ENCODE measurements at regions not wholly inside any gene's neighbourhood (a gene's known extent, or its start where the extent isn't known, plus 50 kb on each side); places are given as distances from the start of the nearest gene placed in this dataset.

DNA sequence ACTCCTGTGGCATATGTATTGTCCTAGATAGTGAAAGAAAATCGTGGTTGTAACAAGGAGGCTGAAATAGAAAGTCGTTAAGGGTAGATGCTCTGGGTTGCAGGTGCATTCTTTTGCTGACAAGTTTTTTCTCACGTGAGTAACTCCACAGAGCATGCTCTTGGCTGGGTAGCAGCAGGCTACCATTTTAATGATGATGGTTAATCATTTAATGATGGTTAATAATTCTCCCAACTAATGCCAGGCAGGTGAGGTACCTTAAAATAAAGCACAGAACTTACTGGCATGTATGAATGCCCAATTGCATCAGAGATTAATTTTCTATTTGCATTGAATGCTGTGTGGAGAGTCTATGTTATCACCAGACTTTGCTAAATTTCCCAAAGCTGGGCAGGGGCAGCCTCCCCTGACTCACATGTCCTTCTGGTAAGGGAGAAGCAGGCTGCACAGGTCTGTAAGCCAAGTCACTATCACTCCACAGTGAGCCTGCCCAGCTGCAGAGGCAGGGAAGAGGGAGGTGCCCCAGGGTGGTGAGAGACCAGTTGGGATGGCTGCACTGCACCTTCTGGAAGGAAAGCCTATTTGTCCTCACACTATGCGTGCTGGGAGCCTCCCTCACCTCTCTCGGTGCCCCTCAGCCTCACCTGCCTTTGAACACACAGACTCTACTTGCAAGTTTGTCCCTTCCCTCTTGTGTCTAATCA is 287.0 kb upstream of the IGFBP3 start:
- DNase-seq (ENCODE audit: low spot score in 2 of 2) (no peak), ATAC-seq (no peak)
- Mint-ChIP-seq H3K4me3 (no peak overlapping the region), H3K27ac (no peak overlapping the region), H3K36me3 (no peaks in the 10 kb centered on the region), H3K4me1 (no peaks in the 10 kb centered on the region), H3K9me3 (peaks cover 7% of the 10 kb centered on the region)

DNA sequence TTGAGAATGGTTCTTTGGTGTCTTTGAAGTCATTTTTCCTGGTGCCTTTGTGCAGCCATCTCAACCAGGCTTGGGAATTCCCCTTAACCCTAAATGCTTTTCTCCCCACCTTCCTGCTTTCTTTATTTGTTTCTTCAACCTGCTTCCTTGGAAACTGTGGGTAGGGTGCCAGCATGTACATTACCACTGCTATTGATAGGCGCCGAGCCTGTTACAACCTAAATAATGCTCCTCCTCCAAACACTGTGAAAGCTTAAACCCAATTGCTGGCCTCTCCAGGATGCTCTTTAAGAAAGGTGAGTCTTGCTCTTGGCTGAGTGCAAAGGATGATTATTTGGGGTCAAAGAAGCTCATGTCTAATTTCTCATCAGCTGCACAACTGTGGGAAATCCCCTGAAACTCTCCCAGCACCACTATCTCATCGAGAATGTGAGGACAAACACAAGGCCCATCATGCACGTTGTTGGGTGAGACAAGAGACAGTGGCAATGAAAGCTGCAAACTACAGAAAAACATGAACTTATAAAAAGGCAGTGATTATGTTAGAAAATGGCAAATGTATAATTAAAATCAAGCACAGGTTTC is 285.5 kb upstream of the IGFBP3 start:
- H3K36me3 Mint-ChIP-seq, result no peaks in the 10 kb centered on the region
- peak; percentile 6 for ATAC-seq
- no peak overlapping the region for H3K27ac Mint-ChIP-seq
- H3K9me3 Mint-ChIP-seq, result peaks cover 9% of the 10 kb centered on the region
- H3K4me3 Mint-ChIP-seq, result no peak overlapping the region
- no peaks in the 10 kb centered on the region for H3K4me1 Mint-ChIP-seq
- no peak for DNase-seq (ENCODE audit: low spot score in 2 of 2)

- no peak for DNase-seq (ENCODE audit: low spot score in 2 of 2)
- Mint-ChIP-seq H3K36me3 (no peaks in the 10 kb centered on the region), H3K27ac (no peak overlapping the region), H3K4me3 (no peak overlapping the region), H3K9me3 (peaks cover 9% of the 10 kb centered on the region), H3K4me1 (no peaks in the 10 kb centered on the region)
- peak; percentile 16 for ATAC-seq
Observed at GRCh38 chr7:46205478-46205877, 284.4 kb upstream of the IGFBP3 start.

DNA sequence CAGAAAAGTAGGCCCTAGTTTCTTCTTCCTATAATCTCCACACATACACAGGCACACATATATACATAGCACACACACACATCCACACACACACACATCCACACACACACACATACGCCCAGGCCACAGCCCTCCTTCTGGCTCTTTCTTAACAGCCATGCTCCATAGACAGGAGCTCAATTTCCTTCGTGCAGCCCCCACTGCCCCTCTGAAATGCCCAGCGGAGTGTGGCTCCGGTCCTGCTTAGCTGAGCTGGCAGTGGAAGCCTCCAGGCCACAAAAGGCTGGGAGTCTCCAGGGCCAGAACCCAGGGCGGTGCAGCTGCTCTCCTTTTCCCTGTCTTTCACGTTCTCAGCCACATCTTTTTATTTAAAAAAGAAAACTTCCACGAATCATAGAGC is 282.9 kb upstream of the IGFBP3 start:
- Mint-ChIP-seq H3K27ac (no peak overlapping the region), H3K36me3 (no peaks in the 10 kb centered on the region), H3K4me3 (no peak overlapping the region), H3K9me3 (peaks cover 9% of the 10 kb centered on the region), H3K4me1 (no peaks in the 10 kb centered on the region)
- ATAC-seq (no peak), DNase-seq (ENCODE audit: low spot score in 2 of 2) (no peak)

GRCh38 chr7:46202379-46202778 is 281.3 kb upstream of the IGFBP3 start:
- ATAC-seq (no peak), DNase-seq (ENCODE audit: low spot score in 2 of 2) (no peak)
- no peak overlapping the region for H3K27ac Mint-ChIP-seq
- peaks cover 9% of the 10 kb centered on the region for H3K9me3 Mint-ChIP-seq
- no peaks in the 10 kb centered on the region for H3K4me1 Mint-ChIP-seq
- H3K36me3 Mint-ChIP-seq, result no peaks in the 10 kb centered on the region
- no peak overlapping the region for H3K4me3 Mint-ChIP-seq

GRCh38 chr7:46201961-46202360 is 280.9 kb upstream of the IGFBP3 start:
- Mint-ChIP-seq H3K4me1 (no peaks in the 10 kb centered on the region), H3K9me3 (peaks cover 9% of the 10 kb centered on the region), H3K4me3 (no peak overlapping the region), H3K36me3 (no peaks in the 10 kb centered on the region), H3K27ac (no peak overlapping the region)
- ATAC-seq (no peak), DNase-seq (ENCODE audit: low spot score in 2 of 2) (no peak)

- ATAC-seq, result no peak
Observed at GRCh38 chr7:46198701-46199100, 277.6 kb upstream of the IGFBP3 start.

GRCh38 chr7:46197785-46198540 is 276.9 kb upstream of the IGFBP3 start:
- H3K9me3 Mint-ChIP-seq, result peaks cover 6% of the 10 kb centered on the region
- H3K36me3 Mint-ChIP-seq, result no peaks in the 10 kb centered on the region
- H3K4me3 Mint-ChIP-seq, result no peak overlapping the region
- ATAC-seq, result no peak
- no peaks in the 10 kb centered on the region for H3K4me1 Mint-ChIP-seq
- H3K27ac Mint-ChIP-seq, result no peak overlapping the region
- no peak for DNase-seq (ENCODE audit: low spot score in 2 of 2)

More at GRCh38 chr7:46198701-46199100, 277.6 kb upstream of the IGFBP3 start:
- no peak overlapping the region for H3K27ac Mint-ChIP-seq
- H3K4me1 Mint-ChIP-seq, result no peaks in the 10 kb centered on the region
- no peak for DNase-seq (ENCODE audit: low spot score in 2 of 2)
- H3K4me3 Mint-ChIP-seq, result no peak overlapping the region
- H3K9me3 Mint-ChIP-seq, result peaks cover 6% of the 10 kb centered on the region
- H3K36me3 Mint-ChIP-seq, result no peaks in the 10 kb centered on the region

- Mint-ChIP-seq H3K36me3 (no peaks in the 10 kb centered on the region), H3K27ac (no peak overlapping the region), H3K4me1 (no peaks in the 10 kb centered on the region), H3K9me3 (peaks cover 3% of the 10 kb centered on the region), H3K4me3 (no peak overlapping the region)
- no peak for ATAC-seq
- no peak for DNase-seq (ENCODE audit: low spot score in 2 of 2)
Observed at GRCh38 chr7:46195934-46196333, 274.9 kb upstream of the IGFBP3 start.

DNA sequence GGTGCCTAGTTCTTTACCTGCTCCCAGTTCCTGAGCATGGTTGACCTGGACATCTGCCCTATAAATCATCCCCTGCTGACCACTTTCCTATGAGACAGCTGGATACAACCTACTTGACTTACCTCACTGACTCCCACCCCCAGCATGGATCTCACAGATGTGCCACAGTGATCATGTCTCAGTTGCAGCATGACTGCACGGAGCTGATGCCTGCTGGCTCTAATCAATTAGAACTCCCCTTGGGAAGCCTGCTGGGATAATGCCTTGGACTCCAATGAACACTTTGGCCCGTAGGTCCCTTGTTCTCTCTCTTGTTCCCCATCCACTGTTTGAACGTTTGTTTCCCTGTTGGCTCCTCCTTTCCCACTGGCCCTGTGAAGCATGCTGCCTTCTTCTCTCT is 271.2 kb upstream of the IGFBP3 start:
- Mint-ChIP-seq H3K27ac (no peak overlapping the region), H3K36me3 (no peaks in the 10 kb centered on the region), H3K9me3 (peaks cover 7% of the 10 kb centered on the region), H3K4me1 (no peaks in the 10 kb centered on the region), H3K4me3 (no peak overlapping the region)
- no peak for ATAC-seq
- no peak for DNase-seq (ENCODE audit: low spot score in 2 of 2)

GRCh38 chr7:46191776-46192175 is 270.7 kb upstream of the IGFBP3 start:
- Mint-ChIP-seq H3K9me3 (peaks cover 7% of the 10 kb centered on the region), H3K4me3 (no peak overlapping the region), H3K27ac (no peak overlapping the region), H3K36me3 (no peaks in the 10 kb centered on the region), H3K4me1 (no peaks in the 10 kb centered on the region)
- DNase-seq (ENCODE audit: low spot score in 2 of 2) (no peak), ATAC-seq (no peak)

DNA sequence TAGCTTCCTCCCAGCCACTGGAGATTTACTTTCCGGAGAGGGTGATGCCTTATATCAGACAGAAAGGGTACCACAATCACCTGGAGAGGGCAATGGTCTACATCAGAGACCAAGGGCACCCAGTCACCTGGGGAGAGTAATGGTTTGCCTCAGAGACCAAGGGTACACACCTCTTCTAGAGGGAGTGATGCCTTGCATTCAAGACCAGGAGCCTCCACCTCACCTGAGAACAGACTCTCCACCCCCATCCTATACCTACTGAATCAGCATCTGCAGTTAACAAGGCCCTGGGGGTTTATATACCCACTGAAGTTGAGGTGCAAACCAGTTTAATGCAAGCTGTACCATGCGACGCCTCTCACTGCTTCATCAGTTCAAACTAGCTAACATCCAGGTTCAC is 270.2 kb upstream of the IGFBP3 start:
- no peaks in the 10 kb centered on the region for H3K36me3 Mint-ChIP-seq
- H3K27ac Mint-ChIP-seq, result no peak overlapping the region
- no peak overlapping the region for H3K4me3 Mint-ChIP-seq
- ATAC-seq (no peak), DNase-seq (ENCODE audit: low spot score in 2 of 2) (no peak)
- no peaks in the 10 kb centered on the region for H3K4me1 Mint-ChIP-seq
- H3K9me3 Mint-ChIP-seq, result peaks cover 7% of the 10 kb centered on the region

- Mint-ChIP-seq H3K4me1 (no peaks in the 10 kb centered on the region), H3K27ac (no peak overlapping the region), H3K36me3 (no peaks in the 10 kb centered on the region), H3K9me3 (peaks cover 4% of the 10 kb centered on the region), H3K4me3 (no peak overlapping the region)
- DNase-seq (ENCODE audit: low spot score in 2 of 2), result no peak
- ATAC-seq, result no peak
Observed at GRCh38 chr7:46189255-46189790, 268.3 kb upstream of the IGFBP3 start.

DNA sequence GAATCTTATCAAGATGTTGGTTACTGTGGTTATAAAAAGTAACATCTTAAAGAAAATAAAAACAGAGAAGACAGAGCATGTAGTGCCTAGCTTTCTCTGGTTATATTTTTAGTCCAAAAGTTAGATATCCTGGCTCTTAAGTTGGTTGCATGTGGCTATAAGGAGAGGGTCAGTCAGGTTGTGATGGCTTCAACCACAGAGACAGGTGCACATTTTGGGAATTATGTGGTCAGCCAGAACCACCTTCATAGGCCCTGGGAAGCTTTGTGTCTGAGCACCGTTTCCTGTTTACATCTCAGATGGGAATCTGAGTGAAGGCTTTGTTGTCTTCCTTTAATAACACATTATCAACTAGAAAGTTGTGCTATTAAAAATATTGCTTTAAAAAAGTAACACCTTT is 265.1 kb upstream of the IGFBP3 start:
- Mint-ChIP-seq H3K9me3 (peaks cover 6% of the 10 kb centered on the region), H3K4me3 (no peak overlapping the region), H3K36me3 (no peaks in the 10 kb centered on the region), H3K27ac (no peak overlapping the region), H3K4me1 (no peaks in the 10 kb centered on the region)
- ATAC-seq, result no peak
- DNase-seq (ENCODE audit: low spot score in 2 of 2), result no peak

DNA sequence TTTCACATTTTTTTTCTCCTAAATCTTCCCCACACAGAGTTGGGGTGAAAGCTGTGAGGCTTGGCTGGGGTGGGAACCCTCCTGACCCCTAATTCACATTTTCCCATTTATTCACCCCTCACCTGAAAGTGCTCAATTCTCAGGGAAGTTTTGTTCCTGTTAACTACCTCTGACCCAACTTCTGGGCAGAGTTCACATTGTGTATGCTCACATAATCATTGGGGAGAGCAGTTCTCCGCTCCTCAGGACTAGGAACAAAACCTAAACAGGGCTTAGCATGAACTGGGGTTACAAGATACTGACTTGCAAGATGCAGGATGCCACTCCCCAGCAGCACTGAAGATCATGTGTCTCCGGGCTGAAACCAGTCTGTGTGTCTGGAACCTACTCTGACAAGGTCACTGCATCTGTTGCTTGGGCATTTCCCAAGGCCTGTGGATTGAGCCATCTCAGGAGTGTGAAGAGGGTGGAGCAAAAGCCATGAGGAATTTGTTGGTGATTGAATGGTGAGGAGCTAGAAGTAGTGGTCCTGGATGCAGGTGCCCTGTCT is 258.1 kb upstream of the IGFBP3 start:
- Mint-ChIP-seq H3K4me3 (no peak overlapping the region), H3K4me1 (no peaks in the 10 kb centered on the region), H3K9me3 (peaks cover 6% of the 10 kb centered on the region), H3K27ac (no peak overlapping the region), H3K36me3 (no peaks in the 10 kb centered on the region)
- no peak for DNase-seq (ENCODE audit: low spot score in 2 of 2)
- no peak for ATAC-seq
